Effector memory CD8-positive, alpha-beta T cell (primary cell): ENCODE measurements at regions not wholly inside any gene's neighbourhood (a gene's known extent, or its start where the extent isn't known, plus 50 kb on each side); places are given as distances from the start of the nearest gene placed in this dataset.
A peak's percentile ranks its signal among the peaks of the same experiment; 100 is the strongest.

Experiments
- ATAC-seq: fragments of 150-1000 bp; cut with Tn5 transposase; replicated peaks from 2 replicates; pipeline ENCODE4 v1.10.0; 2021; ENCODE audit warnings: mild to moderate bottlenecking, moderate library complexity
- DNase-seq, 3 experiments: peaks; one replicate each; pipeline ENCODE4 v3.0.0; 2021
- H3K27ac Mint-ChIP-seq, 2 donors: one replicate each; pipeline ENCODE4 v1.8.0; 2022; ENCODE audit warnings: mild to moderate bottlenecking in 2 of 2, mixed read lengths in 2 of 2, moderate library complexity in 2 of 2
- H3K27me3 Mint-ChIP-seq, 2 donors: one replicate each; pipeline ENCODE4 v1.8.0; 2022; ENCODE audit warnings: mixed read lengths in 2 of 2
- H3K36me3 Mint-ChIP-seq: one replicate; pipeline ENCODE4 v1.8.0; 2022; ENCODE audit warnings: mild to moderate bottlenecking, moderate library complexity, mixed read lengths; ENCODE audit not compliant: insufficient read depth
- H3K4me1 Mint-ChIP-seq, 2 donors: one replicate each; pipeline ENCODE4 v1.8.0; 2022; ENCODE audit warnings: low read depth in 2 of 2, mixed read lengths in 2 of 2
- H3K4me3 Mint-ChIP-seq, 2 donors: one replicate each; pipeline ENCODE4 v1.8.0; 2022; ENCODE audit warnings: mild to moderate bottlenecking in 2 of 2, mixed read lengths in 2 of 2, moderate library complexity in 2 of 2
- H3K9me3 Mint-ChIP-seq, 2 donors: one replicate each; pipeline ENCODE4 v1.8.0; 2022; ENCODE audit warnings: mixed read lengths in 2 of 2

- Mint-ChIP-seq H3K4me3 (no peak overlapping the region), H3K36me3 (no peaks in the 10 kb centered on the region), H3K9me3 (peaks cover 10 to 16% of the 10 kb centered on the region in 2 donors), H3K27ac (no peak overlapping the region), H3K4me1 (peaks cover 4 to 6% of the 10 kb centered on the region in 2 donors), H3K27me3 (no peaks in the 10 kb centered on the region)
- no peak for ATAC-seq
- DNase-seq: no peak
These were observed 285.7 kb upstream of the GALNT17 start for GRCh38 chr7:70846208-70846607.

GRCh38 chr7:70849580-70850235 lies 282.2 kb upstream of the GALNT17 start:
- ATAC-seq (no peak), DNase-seq (no peak)
- no peaks in the 10 kb centered on the region for H3K36me3 Mint-ChIP-seq
- peaks cover 13 to 25% of the 10 kb centered on the region in 2 donors for H3K27me3 Mint-ChIP-seq
- no peak overlapping the region for H3K4me3 Mint-ChIP-seq
- H3K9me3 Mint-ChIP-seq: peaks cover 10 to 16% of the 10 kb centered on the region in 2 donors
- H3K4me1 Mint-ChIP-seq: peaks cover 4 to 6% of the 10 kb centered on the region in 2 donors
- H3K27ac Mint-ChIP-seq: no peak overlapping the region

DNA sequence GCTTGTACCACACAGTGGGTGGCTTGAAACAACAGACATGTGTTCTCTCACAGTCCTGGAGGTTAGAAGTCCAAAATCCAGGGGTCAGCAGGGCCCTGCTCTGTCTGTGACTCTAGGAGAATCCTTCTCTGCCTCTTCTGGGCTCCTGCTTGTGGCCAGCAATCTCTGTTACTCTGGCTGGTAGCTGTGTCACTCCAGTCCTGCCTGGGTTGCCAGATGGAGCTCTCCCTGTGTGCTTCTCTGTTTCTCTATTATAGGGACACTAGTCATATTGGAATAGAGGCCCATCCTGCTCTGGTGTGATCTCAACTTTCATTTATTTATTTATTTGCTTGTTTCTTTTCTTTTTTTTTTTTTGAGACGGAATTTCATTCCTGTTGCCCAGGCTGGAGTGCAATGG lies 276.6 kb upstream of the GALNT17 start:
- Mint-ChIP-seq H3K27ac (no peak overlapping the region), H3K36me3 (no peaks in the 10 kb centered on the region), H3K4me3 (no peak overlapping the region), H3K9me3 (peaks cover 0 to 3% of the 10 kb centered on the region in 2 donors), H3K4me1 (no peaks in the 10 kb centered on the region), H3K27me3 (peaks cover 18 to 30% of the 10 kb centered on the region in 2 donors)
- no peak for DNase-seq
- ATAC-seq: no peak

GRCh38 chr7:70856901-70857630 lies 274.9 kb upstream of the GALNT17 start:
- ATAC-seq: no peak
- H3K4me3 Mint-ChIP-seq: no peak overlapping the region
- H3K27me3 Mint-ChIP-seq: peaks cover 18 to 30% of the 10 kb centered on the region in 2 donors
- peak; percentile 31 to 35 (median 33) for DNase-seq
- H3K36me3 Mint-ChIP-seq: no peaks in the 10 kb centered on the region
- H3K4me1 Mint-ChIP-seq: no peaks in the 10 kb centered on the region
- H3K27ac Mint-ChIP-seq: no peak overlapping the region
- H3K9me3 Mint-ChIP-seq: peaks cover 0 to 3% of the 10 kb centered on the region in 2 donors

GRCh38 chr7:70857793-70858545 lies 274.0 kb upstream of the GALNT17 start:
- ATAC-seq (no peak), DNase-seq (no peak)
- Mint-ChIP-seq H3K4me3 (no peak overlapping the region), H3K4me1 (no peaks in the 10 kb centered on the region), H3K27me3 (peaks cover 13 to 22% of the 10 kb centered on the region in 2 donors), H3K36me3 (no peaks in the 10 kb centered on the region), H3K9me3 (peaks cover 0 to 7% of the 10 kb centered on the region in 2 donors), H3K27ac (no peak overlapping the region)

DNA sequence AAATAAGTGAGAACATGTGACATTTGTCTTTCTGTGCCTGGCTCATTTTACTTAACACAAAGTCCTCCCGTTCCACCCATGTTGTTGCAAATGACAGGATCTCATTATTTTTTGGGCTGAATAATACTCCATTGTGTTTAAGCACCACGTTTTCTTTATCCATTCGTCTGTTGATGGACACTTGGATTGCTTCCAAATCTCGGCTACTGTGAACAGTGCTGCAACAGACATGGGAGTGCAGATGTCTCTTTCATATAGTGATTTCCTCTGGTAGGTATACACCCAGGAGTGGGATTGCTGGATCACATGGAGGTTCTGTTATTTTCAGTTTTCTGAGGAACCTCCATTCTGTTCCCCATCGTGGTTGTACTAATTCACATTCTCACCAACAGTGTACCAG lies 264.4 kb upstream of the GALNT17 start:
- Mint-ChIP-seq H3K36me3 (no peaks in the 10 kb centered on the region), H3K4me1 (no peaks in the 10 kb centered on the region), H3K4me3 (no peak overlapping the region), H3K9me3 (peaks cover 0 to under 1% of the 10 kb centered on the region in 2 donors), H3K27ac (no peak overlapping the region), H3K27me3 (no peaks in the 10 kb centered on the region)
- DNase-seq (no peak), ATAC-seq (no peak)

DNA sequence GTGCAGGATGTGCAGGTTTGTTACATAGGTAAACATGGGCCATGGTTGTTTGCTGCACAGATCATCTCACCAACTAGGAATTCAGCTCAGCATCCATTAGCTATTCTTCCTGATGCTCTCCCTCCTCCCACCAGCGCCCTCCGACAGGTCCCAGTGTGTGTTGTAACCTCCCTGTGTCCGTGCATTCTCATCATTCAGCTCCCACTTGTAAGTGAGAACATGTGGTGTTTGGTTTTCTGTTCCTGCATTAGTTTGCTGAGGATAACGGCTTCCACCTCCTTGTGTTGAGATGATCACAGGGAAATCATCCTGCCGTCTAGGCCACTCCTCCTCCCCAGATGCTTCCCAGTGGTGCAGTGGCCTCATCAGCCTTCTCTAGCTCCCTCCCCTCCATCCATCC lies 261.6 kb upstream of the GALNT17 start:
- H3K36me3 Mint-ChIP-seq: peaks cover 4% of the 10 kb centered on the region
- no peak for ATAC-seq
- H3K4me1 Mint-ChIP-seq: no peaks in the 10 kb centered on the region
- no peak overlapping the region for H3K4me3 Mint-ChIP-seq
- no peaks in the 10 kb centered on the region for H3K27me3 Mint-ChIP-seq
- peaks cover 0 to 1% of the 10 kb centered on the region in 2 donors for H3K9me3 Mint-ChIP-seq
- H3K27ac Mint-ChIP-seq: no peak overlapping the region
- DNase-seq: no peak

- H3K4me1 Mint-ChIP-seq: no peaks in the 10 kb centered on the region
- H3K27ac Mint-ChIP-seq: no peak overlapping the region
- H3K9me3 Mint-ChIP-seq: peaks cover 0 to 5% of the 10 kb centered on the region in 2 donors
- peaks cover 0 to 8% of the 10 kb centered on the region in 2 donors for H3K27me3 Mint-ChIP-seq
- DNase-seq (no peak), ATAC-seq (no peak)
- peaks cover 4% of the 10 kb centered on the region for H3K36me3 Mint-ChIP-seq
- H3K4me3 Mint-ChIP-seq: no peak overlapping the region
These were observed 259.8 kb upstream of the GALNT17 start for GRCh38 chr7:70872188-70872587.

GRCh38 chr7:70881167-70881847 lies 250.6 kb upstream of the GALNT17 start:
- Mint-ChIP-seq H3K4me1 (no peaks in the 10 kb centered on the region), H3K36me3 (no peaks in the 10 kb centered on the region), H3K27me3 (peaks cover 0 to 24% of the 10 kb centered on the region in 2 donors), H3K4me3 (no peak overlapping the region), H3K9me3 (peaks cover 0 to 2% of the 10 kb centered on the region in 2 donors), H3K27ac (no peak overlapping the region)
- DNase-seq (no peak), ATAC-seq (no peak)

DNA sequence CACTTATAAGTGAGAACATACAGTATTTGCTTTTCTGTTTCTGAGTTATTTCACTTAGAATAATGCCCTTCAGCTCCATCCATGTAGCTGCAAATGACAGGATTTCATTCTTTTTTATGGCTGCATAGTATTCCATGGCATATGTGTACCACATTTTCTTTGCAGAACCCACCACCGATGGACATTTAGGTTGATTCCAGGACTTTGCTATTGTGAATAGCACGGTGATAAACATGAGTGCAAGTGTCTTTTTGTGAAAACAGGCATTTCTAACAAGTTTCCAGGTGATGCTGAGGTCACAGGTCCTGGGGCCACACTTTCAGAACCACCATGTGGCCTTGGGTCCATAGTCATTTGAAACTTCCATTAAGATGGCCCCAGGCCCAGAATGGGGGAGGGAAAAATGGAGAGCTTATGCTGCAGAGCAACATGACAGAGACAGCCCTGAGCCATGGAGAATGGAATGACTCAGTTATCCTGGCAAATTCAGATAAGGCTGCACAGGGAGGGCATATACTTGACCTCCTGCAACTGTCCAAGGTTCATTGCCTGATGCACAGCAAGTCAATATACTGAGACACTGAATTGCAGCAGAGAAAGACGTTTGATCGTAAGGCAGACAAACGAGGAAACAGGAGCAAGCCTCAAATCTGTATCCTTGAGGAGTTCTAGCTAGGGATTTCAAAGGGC lies 248.0 kb upstream of the GALNT17 start:
- H3K27me3 Mint-ChIP-seq: peaks cover 0 to 17% of the 10 kb centered on the region in 2 donors
- H3K36me3 Mint-ChIP-seq: no peaks in the 10 kb centered on the region
- no peak for DNase-seq

DNA sequence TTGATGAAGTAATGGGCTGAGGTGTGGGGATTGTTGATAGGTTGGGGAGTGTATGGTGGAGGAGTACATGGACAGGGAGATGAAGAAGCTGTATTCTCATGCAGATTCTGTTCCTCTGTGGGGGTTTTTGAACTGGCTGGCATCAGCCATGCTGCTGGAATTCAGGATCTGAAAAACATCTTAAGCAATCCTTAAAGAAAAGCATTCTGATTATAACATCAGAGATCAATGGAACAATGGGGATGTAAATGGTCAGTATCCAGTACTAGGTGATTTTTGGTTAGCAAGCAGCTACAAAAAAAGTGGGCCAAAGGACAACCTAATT lies 247.5 kb upstream of the GALNT17 start:
- H3K27ac Mint-ChIP-seq: no peak overlapping the region
- no peaks in the 10 kb centered on the region for H3K4me1 Mint-ChIP-seq
- peaks cover 0 to 3% of the 10 kb centered on the region in 2 donors for H3K9me3 Mint-ChIP-seq
- H3K27me3 Mint-ChIP-seq: peaks cover 0 to 12% of the 10 kb centered on the region in 2 donors
- no peaks in the 10 kb centered on the region for H3K36me3 Mint-ChIP-seq
- H3K4me3 Mint-ChIP-seq: no peak overlapping the region
- ATAC-seq: no peak
- DNase-seq: no peak

More for the DNA sequence above, 248.0 kb upstream of the GALNT17 start:
- Mint-ChIP-seq H3K27ac (no peak overlapping the region), H3K4me1 (no peaks in the 10 kb centered on the region), H3K9me3 (peaks cover 0 to 3% of the 10 kb centered on the region in 2 donors), H3K4me3 (no peak overlapping the region)
- ATAC-seq: no peak

DNA sequence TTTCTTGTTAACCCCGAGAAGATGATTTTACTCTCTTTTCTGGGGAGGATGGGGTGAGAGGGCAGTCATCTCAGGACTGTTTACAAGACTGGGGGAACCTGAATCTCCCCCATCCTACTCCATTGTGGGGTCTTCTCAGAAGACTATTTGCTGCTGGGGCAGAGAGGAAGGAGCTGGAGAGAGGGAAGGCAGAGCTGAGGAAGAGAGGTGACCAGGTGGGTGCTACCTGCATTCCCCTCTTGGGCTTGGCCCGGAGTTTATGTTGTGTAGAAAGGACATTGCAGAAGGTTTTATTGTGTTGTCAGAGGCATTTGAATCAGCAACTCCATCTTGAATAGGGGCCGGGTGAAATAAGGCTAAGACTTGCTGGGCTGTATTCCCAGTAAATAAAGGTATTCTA lies 247.1 kb upstream of the GALNT17 start:
- no peak for ATAC-seq
- peaks cover 0 to 11% of the 10 kb centered on the region in 2 donors for H3K27me3 Mint-ChIP-seq
- H3K4me1 Mint-ChIP-seq: no peaks in the 10 kb centered on the region
- peaks cover 0 to 3% of the 10 kb centered on the region in 2 donors for H3K9me3 Mint-ChIP-seq
- DNase-seq: no peak
- H3K36me3 Mint-ChIP-seq: no peaks in the 10 kb centered on the region
- no peak overlapping the region for H3K4me3 Mint-ChIP-seq
- no peak overlapping the region for H3K27ac Mint-ChIP-seq

DNA sequence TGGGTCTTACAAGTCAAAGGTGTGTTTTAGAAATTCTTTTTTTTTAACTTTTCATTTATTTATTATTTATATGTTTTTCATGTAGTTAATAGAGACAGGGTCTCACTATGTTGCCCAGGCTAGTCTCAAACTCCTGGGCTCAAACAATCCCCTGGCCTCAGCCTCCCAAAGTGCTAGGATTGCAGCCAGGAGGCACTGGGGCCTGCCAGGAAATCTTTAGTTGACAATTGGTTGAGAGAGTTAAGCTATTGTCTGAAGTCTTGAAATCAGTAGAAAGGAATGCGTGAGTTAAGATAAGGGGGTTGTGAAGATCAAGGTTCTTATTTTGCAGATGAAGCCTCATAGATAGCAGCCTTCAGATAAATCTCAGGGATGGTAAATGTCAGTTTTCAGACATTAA lies 245.4 kb upstream of the GALNT17 start:
- ATAC-seq (no peak), DNase-seq (no peak)
- H3K36me3 Mint-ChIP-seq: no peaks in the 10 kb centered on the region
- H3K4me1 Mint-ChIP-seq: no peaks in the 10 kb centered on the region
- H3K27me3 Mint-ChIP-seq: peaks cover 0 to 11% of the 10 kb centered on the region in 2 donors
- no peak overlapping the region for H3K4me3 Mint-ChIP-seq
- H3K27ac Mint-ChIP-seq: no peak overlapping the region
- peaks cover 3 to 6% of the 10 kb centered on the region in 2 donors for H3K9me3 Mint-ChIP-seq
